ENCODE measurements at regions not wholly inside any gene's neighbourhood (a gene's known extent, or its start where the extent isn't known, plus 50 kb on each side); places are given as distances from the start of the nearest gene placed in this dataset.

DNA sequence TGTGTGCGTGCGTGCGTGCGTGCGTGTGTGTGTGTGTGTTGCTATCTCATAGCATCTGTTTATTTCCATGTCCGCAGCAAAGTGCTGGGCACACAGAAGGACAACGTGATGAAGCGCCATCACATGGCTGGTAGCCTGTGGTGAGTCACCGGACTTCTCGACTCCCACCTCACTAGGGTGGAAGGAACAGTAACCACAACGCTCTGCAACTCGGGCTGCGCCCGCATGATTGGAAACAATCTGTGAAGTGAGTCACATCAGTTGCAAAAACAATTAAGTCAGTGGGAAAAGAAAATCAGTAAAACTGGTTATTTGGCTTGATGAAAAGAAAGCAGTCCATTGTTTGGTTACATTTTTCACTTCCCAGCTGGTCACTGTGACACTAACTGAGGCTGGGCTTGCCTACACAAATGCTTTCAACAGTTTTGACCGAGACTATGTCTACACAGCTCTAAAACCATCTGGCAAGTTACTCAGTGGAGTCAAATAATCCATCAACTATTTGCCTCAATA, 437.3 kb upstream of the CADM1 start:
- intact Hi-C loops (cut with DNase I) = no loop called here

DNA sequence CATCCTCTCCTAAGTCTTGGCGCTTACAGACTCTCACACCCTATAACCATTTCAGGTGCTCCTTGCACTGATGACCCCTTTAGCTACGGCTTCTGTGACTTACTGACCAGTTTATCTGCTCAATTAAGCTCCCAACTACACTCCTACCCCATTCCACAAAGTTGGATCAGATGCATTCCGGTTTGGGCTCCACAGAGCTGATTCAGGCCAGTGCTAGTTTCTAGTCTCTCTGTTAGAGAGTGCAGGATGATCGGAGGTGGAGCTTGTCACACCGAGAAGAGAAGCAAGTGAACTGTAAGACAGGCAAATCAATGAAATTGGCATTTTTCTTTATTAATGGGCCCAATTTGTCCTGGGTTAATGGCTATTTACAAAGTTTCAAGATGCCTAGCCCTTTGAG, 436.8 kb upstream of the CADM1 start:
- DNase-seq = no peak
- no peak for ATAC-seq
- intact Hi-C loops (cut with DNase I) = no loop called here
- Histone ChIP-seq H3K4me1 (no peaks in the 10 kb centered on the region), H3K27ac (no peak overlapping the region), H3K27me3 (peaks cover 4 to 29% of the 10 kb centered on the region in 2 donors), H3K36me3 (no peaks in the 10 kb centered on the region), H3K4me3 (no peak overlapping the region), H3K9me3 (no peaks in the 10 kb centered on the region)
- TF ChIP-seq, protein P1, sequence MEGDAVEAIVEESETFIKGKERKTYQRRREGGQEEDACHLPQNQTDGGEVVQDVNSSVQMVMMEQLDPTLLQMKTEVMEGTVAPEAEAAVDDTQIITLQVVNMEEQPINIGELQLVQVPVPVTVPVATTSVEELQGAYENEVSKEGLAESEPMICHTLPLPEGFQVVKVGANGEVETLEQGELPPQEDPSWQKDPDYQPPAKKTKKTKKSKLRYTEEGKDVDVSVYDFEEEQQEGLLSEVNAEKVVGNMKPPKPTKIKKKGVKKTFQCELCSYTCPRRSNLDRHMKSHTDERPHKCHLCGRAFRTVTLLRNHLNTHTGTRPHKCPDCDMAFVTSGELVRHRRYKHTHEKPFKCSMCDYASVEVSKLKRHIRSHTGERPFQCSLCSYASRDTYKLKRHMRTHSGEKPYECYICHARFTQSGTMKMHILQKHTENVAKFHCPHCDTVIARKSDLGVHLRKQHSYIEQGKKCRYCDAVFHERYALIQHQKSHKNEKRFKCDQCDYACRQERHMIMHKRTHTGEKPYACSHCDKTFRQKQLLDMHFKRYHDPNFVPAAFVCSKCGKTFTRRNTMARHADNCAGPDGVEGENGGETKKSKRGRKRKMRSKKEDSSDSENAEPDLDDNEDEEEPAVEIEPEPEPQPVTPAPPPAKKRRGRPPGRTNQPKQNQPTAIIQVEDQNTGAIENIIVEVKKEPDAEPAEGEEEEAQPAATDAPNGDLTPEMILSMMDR (IDR thresholded peaks at IDR 0.05) = no peak

More for the DNA sequence above, 437.3 kb upstream of the CADM1 start:
- H3K4me1 ChIP-seq = no peaks in the 10 kb centered on the region
- H3K27me3 ChIP-seq = peaks cover 4 to 29% of the 10 kb centered on the region in 2 donors
- ATAC-seq = peak; percentile 83
- H3K36me3 ChIP-seq = no peaks in the 10 kb centered on the region
- peak in 2 of 4 donors; percentile 77 to 80 for DNase-seq
- no peaks in the 10 kb centered on the region for H3K9me3 ChIP-seq
- H3K4me3 ChIP-seq = no peak overlapping the region
- TF ChIP-seq, protein P1 (IDR thresholded peaks at IDR 0.05) = no peak
- no peak overlapping the region for H3K27ac ChIP-seq

DNA sequence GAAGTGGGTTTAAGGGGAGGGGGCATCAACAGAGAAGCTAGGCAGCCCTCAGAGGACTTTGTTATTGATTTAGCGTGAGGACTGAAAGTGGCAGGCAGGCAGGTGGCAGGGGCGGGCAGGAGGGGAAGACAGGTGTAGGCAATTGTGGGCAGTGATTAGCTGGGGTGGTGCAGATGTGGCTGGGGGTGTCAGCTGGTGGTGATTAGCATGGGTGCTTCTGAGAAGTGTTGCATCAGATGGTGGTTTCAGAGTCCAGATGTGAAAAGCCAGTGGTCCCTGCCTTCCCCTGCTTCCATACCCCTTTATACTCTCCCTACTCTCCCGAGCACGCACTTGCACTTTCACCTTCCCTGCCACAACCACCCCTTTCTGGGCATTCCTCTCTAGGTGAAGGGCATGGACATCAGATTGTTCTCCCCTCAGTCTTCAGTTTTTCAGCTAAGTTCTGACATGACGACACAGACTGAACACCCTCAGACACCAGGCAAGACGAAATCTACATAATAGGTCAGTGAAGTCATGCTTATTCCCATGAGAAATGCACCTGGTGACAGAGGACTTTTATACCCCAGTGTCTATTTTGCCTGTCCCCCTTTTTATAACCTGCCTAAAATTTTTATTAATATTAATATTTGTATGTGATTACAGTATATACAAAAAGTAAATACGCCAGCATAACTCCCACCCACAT, 435.7 kb upstream of the CADM1 start:
- no peak overlapping the region for H3K27ac ChIP-seq
- H3K4me3 ChIP-seq = no peak overlapping the region
- no peak for ATAC-seq
- H3K27me3 ChIP-seq = peaks cover 4 to 29% of the 10 kb centered on the region in 2 donors
- H3K36me3 ChIP-seq = no peaks in the 10 kb centered on the region
- TF ChIP-seq, protein P1 (IDR thresholded peaks at IDR 0.05) = no peak
- no peak for DNase-seq
- H3K9me3 ChIP-seq = no peaks in the 10 kb centered on the region
- no peaks in the 10 kb centered on the region for H3K4me1 ChIP-seq
- intact Hi-C loops (cut with DNase I) = no loop called here

DNA sequence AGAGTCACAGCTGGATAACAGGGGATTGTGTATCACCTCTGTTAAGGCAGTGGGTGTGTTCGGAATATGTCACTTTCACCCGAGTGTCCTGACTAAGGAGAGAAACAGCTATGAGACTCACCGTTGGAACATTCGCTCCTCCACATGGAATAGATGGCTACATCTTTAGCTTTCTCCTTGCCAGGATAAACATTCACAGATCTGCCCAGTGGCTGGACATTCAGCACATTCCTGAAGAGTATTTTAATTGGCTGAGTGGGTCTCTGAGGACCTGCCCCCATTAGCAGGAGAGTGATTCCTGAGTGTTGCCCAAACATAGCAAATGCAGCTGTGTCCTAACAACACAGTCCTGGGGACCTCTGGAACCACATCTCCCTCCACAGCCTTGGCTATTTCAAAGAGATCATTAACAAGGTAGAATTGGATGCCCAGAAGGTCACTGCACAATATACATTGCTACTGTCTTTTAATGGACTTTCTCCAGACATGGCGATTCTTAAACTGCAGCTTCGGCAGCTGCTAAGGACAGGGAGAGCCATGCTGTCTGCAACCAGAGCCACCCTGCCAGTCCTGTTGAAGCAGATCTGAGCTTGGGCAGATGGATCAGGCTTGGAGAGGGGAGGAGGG, 435.0 kb upstream of the CADM1 start:
- H3K9me3 ChIP-seq = no peaks in the 10 kb centered on the region
- H3K36me3 ChIP-seq = no peaks in the 10 kb centered on the region
- H3K4me1 ChIP-seq = no peaks in the 10 kb centered on the region
- DNase-seq (no peak), ATAC-seq (no peak)
- intact Hi-C loops (cut with DNase I) = no loop called here
- H3K4me3 ChIP-seq = no peak overlapping the region
- no peak overlapping the region for H3K27ac ChIP-seq
- H3K27me3 ChIP-seq = peaks cover 4 to 29% of the 10 kb centered on the region in 2 donors
- TF ChIP-seq, protein P1 (IDR thresholded peaks at IDR 0.05) = no peak

DNA sequence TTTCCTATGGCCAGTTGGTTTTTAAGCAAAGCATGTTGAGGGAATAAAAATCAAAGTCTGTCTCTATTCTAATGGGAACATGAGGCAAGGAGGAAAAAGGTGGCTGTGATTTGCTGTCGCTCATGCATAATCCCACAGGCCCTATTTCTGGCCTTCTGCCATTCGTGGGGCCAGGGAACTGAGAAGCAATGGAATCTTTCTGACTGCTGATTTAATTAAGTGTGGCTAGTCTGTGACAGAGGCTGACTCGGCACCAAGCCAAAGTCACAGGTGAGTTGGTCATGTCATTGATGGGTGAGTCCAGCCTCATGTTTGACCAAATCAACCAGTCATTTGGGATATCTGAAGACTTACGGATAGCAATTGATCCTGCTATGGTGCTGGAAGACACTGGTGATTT, 429.3 kb upstream of the CADM1 start:
- DNase-seq (no peak), ATAC-seq (no peak)
- H3K4me1 ChIP-seq = peaks cover 0 to 19% of the 10 kb centered on the region in 2 donors
- H3K27me3 ChIP-seq = peaks cover 4% of the 10 kb centered on the region in 2 donors
- no peak overlapping the region for H3K27ac ChIP-seq
- intact Hi-C loops (cut with DNase I) = no loop called here
- no peak overlapping the region for H3K4me3 ChIP-seq
- no peaks in the 10 kb centered on the region for H3K36me3 ChIP-seq
- TF ChIP-seq, protein P1 (IDR thresholded peaks at IDR 0.05) = no peak
- no peaks in the 10 kb centered on the region for H3K9me3 ChIP-seq
